DMS53 treated with DMSO at 0.1 percent for 48 hours (cell line): ENCODE measurements at regions not wholly inside any gene's neighbourhood (a gene's known extent, or its start where the extent isn't known, plus 50 kb on each side); places are given as distances from the start of the nearest gene placed in this dataset.
"Not testable (repeated sequence)": the region's sequence is repeated elsewhere in the genome, so short reads cannot be mapped to it uniquely, and the experiment has no call there.

Experiments
- DNase-seq: peaks from one replicate; lab custom pipeline; 2025; ENCODE audit not compliant: unreplicated experiment; lab: John Stamatoyannopoulos, UW

DNA sequence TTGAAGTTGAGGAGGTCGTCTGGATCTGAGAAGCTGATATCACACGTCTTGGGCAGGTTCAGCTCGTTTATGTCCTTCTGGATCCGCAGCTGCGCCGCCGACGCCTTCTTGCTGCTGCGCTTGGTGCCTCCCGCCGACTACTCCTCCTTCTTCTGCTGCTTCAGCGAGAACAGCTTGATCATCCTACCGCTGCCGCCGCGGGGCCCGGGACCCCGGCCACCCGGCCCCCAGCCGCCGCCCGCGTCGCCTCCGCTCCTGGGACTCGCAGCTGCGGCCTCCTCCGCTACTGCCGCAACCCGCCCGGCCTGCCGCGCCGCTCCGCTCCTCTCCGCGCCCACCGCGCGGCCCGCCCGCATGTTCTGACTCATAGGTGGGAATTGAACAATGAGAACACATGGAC, 1710.6 kb downstream of the TP53TG3F start:
- not testable (repeated sequence) for DNase-seq

GRCh38 chr16:35170610-35171009, 1711.2 kb downstream of the TP53TG3F start:
- DNase-seq, result no peak

- no peak for DNase-seq
These were observed 1711.7 kb downstream of the TP53TG3F start for GRCh38 chr16:35171106-35171505.

DNA sequence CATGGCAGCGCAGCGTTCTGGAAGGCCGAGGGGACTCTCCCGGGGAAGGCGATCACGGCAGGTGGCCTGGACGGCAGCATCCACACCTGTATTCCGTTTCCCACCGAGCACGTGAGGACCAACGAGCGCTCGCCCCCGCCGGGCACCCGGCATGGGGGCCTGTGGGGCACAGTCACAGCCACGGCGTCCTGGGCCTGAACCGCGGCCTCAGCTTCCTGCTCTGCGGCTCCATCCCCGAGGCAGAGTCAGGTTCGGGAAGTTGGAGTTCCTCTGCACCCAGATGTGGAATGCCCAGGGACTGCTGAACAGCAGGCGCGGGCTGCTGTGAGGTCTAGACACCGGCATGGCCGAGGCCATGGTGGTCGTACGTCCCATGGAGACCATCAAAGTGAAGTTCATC, 1713.9 kb downstream of the TP53TG3F start:
- DNase-seq, result no peak

DNA sequence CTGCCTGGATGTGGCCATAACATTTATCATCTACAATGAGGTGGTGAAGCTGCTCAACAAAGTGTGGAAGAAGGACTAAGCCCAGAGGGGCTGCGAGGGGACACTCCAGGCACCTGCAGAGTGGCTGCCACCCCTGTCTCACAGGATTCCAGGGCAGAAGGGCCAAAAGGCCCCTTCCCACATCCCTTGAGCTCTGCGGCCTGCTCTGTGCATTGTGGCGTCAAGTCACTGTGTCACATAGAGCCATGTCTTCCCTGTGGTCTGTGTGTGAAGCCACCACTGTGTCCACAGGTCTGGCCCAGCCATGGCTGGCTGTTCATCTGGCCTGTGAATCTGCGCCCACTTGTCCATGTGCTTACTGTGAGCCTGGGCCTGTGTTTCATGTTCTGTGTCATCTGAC, 1714.6 kb downstream of the TP53TG3F start:
- no peak for DNase-seq

GRCh38 chr16:35176449-35176848, 1717.0 kb downstream of the TP53TG3F start:
- no peak for DNase-seq

- DNase-seq, result no peak
These were observed 1718.4 kb downstream of the TP53TG3F start for GRCh38 chr16:35177851-35178250.

GRCh38 chr16:35180970-35181369, 1721.6 kb downstream of the TP53TG3F start:
- no peak for DNase-seq

GRCh38 chr16:35181422-35182030, 1722.1 kb downstream of the TP53TG3F start:
- DNase-seq, result no peak

GRCh38 chr16:35182043-35182677, 1722.7 kb downstream of the TP53TG3F start:
- no peak for DNase-seq

GRCh38 chr16:35182943-35183550, 1723.6 kb downstream of the TP53TG3F start:
- no peak for DNase-seq

DNA sequence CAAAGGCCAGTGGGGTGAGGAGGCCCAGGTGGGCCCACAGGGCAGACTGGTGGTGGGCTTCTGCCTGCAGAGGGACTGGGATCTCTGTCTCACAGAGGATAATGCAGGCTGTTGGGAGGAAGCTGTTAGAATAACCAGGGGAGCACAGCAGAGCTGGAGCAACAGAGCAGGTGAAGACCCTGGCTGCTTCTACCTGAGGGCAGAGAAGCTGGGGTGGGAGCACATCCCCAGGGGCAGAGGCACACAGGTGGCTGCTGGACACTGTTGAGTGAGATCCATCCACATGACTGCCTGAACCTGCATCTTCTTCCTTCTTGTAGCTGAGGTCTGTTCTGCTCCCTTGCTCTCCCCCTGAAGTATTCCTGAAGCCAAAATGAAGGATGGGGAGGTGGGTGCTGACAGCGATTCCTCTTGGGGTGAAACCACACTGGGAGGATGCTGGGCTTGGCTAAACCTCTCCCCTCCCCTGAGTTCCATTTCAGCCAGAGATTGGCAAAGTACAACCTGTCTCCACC, 1725.0 kb downstream of the TP53TG3F start:
- DNase-seq, result no peak

GRCh38 chr16:35185366-35186044, 1726.1 kb downstream of the TP53TG3F start:
- DNase-seq, result no peak

DNA sequence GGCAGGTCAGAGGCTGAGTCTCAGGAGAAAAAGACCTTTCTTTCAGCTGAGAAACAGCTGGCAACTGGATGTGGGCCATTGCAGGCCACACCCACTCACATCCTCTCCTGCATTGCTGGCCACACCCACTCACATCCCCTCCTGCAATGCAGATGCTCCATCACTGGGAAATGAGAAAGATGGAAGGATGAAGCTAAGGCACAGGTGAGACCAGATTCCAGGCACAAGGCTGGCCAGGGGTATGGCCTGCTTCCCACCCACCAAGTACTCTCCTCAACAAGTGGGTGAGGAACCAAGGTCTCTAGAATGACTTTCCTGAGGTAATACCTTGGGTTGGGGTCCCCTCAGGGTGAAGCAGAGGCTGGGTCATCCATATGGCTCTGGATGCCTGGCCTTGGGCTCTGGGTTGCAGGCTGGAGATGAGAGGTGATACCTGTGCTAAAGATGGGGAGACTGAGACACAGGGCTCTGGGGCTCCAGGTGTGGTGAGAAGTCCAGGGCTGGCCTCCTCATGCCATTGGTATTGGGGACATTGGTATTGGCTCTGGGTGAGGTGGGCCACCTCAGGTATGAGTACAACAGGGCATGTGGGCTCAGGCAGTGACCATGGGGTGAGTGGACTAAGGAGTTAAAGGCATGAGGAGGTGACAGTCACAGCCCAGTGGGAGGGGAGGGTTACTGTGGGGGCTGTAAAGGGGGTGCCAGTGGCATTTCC, 1726.8 kb downstream of the TP53TG3F start:
- DNase-seq, result no peak

GRCh38 chr16:35187665-35188225, 1728.3 kb downstream of the TP53TG3F start:
- no peak for DNase-seq

GRCh38 chr16:35188288-35189155, 1729.1 kb downstream of the TP53TG3F start:
- no peak for DNase-seq

DNA sequence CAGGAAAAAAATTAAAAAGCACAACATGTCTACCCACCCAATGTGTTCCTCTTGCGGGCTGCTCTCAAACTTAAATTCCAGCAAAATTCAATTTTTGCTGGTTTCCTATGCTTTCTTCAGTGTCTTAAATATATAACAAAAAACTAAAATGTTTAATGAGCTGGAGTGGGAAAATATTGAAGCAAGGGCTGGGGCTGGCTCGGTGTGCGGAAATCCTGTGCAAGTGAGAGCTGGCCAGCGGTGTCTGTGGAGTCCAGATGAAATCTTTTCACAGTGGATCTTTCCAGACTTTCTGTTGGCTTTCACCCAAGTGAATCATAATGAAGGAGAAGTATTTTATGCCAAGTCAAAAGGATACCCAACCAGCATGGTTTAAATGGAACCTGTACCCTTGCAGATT, 1733.6 kb downstream of the TP53TG3F start:
- DNase-seq, result no peak

- no peak for DNase-seq
These were observed 1734.5 kb downstream of the TP53TG3F start for GRCh38 chr16:35193956-35194355.

DNA sequence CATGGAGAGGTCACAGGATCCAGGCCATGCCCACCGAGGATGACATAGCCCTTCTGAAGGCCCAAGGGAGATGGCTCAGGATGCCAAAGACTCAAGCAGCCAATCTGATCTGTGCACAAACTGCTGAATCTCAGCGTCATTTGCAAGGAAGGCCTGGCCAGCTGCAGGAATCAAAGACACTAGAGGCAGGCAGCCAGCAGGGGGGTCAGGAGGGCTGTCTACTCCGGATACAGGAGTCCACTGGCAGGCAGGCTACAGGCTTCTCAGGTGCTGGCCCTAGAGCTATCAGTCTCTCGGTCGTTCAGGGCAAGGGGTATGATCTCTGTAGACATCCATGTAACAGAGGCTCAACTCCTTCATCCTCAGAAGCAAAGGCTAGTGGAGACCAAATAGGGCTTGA, 1735.3 kb downstream of the TP53TG3F start:
- no peak for DNase-seq
